PC-3 (cell line): ENCODE measurements at regions not wholly inside any gene's neighbourhood (a gene's known extent, or its start where the extent isn't known, plus 50 kb on each side); places are given as distances from the start of the nearest gene placed in this dataset.

ENCODE experiments used
- ATAC-seq: fragments of 200-7000 bp; cut with Tn5 transposase; 2 replicates; pipeline ENCODE4 v1.9.1; 2020; ENCODE audit warnings: mild to moderate bottlenecking, moderate library complexity
- BruUV-seq: library from RNA; stranded (reverse); fragments of 400-500 nt; replicated peaks from 2 replicates; lab custom pipeline; 2021; lab: Mats Ljungman, UMichigan
- CTCF ChIA-PET: fragments of 300-600 bp; sonication (Branson Sonifier 250); formaldehyde crosslinking; loops from one replicate; lab custom pipeline; 2022; ENCODE audit warnings: antibody characterized with exemption; lab: Charles Lee
- POLR2A ChIA-PET: fragments of 300-600 bp; sonication (Branson Sonifier 250); formaldehyde crosslinking; loops from one replicate; lab custom pipeline; 2022; ENCODE audit warnings: antibody characterized with exemption; ENCODE audit not compliant: unreplicated experiment; lab: Charles Lee
- DNase-seq: peaks from one replicate; pipeline ENCODE4 v3.0.0-alpha.2; 2015
- H2AFZ ChIP-seq: fragments of 300-600 bp; sonication (generic); 2 replicates; pipeline ENCODE4 v1.6.0; 2016; ENCODE audit warnings: antibody characterized with exemption, low read length
- H3F3A ChIP-seq: fragments of 300-600 bp; sonication (generic); one replicate; pipeline ENCODE4 v1.6.0; 2017; ENCODE audit warnings: antibody characterized with exemption, low read length, control low read depth, mild to moderate bottlenecking; ENCODE audit not compliant: unreplicated experiment
- H3K27ac ChIP-seq: fragments of 300-600 bp; sonication (generic); 2 replicates; pipeline ENCODE4 v1.5.1; 2016; ENCODE audit warnings: mild to moderate bottlenecking, low read length
- H3K27me3 ChIP-seq: fragments of 300-600 bp; sonication (generic); 2 replicates; pipeline ENCODE4 v1.6.1; 2016; ENCODE audit warnings: low read length, mixed read lengths
- H3K36me3 ChIP-seq: fragments of 300-600 bp; sonication (generic); 2 replicates; pipeline ENCODE4 v1.6.1; 2016; ENCODE audit warnings: low read depth, mixed run types, low read length, mixed read lengths
- H3K4me1 ChIP-seq: fragments of 300-600 bp; sonication (generic); 2 replicates; pipeline ENCODE4 v1.5.1; 2016; ENCODE audit warnings: low read length; ENCODE audit not compliant: insufficient read depth
- H3K4me2 ChIP-seq: fragments of 300-600 bp; sonication (generic); 2 replicates; pipeline ENCODE4 v1.6.0; 2016; ENCODE audit warnings: low read length
- H3K4me3 ChIP-seq: fragments of 300-600 bp; sonication (generic); 2 replicates; pipeline ENCODE4 v1.5.1; 2016; ENCODE audit warnings: mild to moderate bottlenecking, low read length, mixed read lengths
- H3K79me2 ChIP-seq: fragments of 300-600 bp; sonication (generic); 2 replicates; pipeline ENCODE4 v1.6.1; 2017; ENCODE audit warnings: low read length, mixed read lengths
- H3K9ac ChIP-seq: fragments of 300-600 bp; sonication (generic); 2 replicates; pipeline ENCODE4 v1.6.0; 2016; ENCODE audit warnings: mild to moderate bottlenecking, low read length
- H3K9me2 ChIP-seq: fragments of 300-600 bp; sonication (generic); replicated peaks from 2 replicates; pipeline ENCODE4 v1.6.1; 2016; ENCODE audit warnings: mixed run types, low read length, mixed read lengths
- H3K9me3 ChIP-seq: fragments of 300-600 bp; sonication (generic); 2 replicates; pipeline ENCODE4 v1.6.1; 2016; ENCODE audit warnings: low read length, mixed read lengths
- H4K20me1 ChIP-seq: fragments of 300-600 bp; sonication (generic); 2 replicates; pipeline ENCODE4 v1.6.1; 2016; ENCODE audit warnings: low read length, mixed read lengths
- EZH2 ChIP-seq: fragments of 300-600 bp; sonication (generic); IDR thresholded peaks from one replicate; pipeline ENCODE4 v1.6.1; 2017; ENCODE audit warnings: antibody characterized with exemption, mild to moderate bottlenecking, low read length; ENCODE audit not compliant: unreplicated experiment
- EZH2phosphoT487 ChIP-seq: fragments of 300-600 bp; sonication (generic); IDR thresholded peaks from 2 replicates; pipeline ENCODE4 v1.6.1; 2018; ENCODE audit warnings: mild to moderate bottlenecking, antibody characterized with exemption, low read length, borderline replicate concordance
- intact Hi-C: fragments of 100-400 bp; cut with micrococcal nuclease; formaldehyde crosslinking; loops from 2 replicates; pipeline ENCODE4 v1.9.0; 2023
- TF ChIP-seq, protein P1 (sequence below): fragments of 300-600 bp; sonication (generic); conservative IDR thresholded peaks from 2 replicates; pipeline ENCODE4 v1.5.1; 2017; ENCODE audit warnings: antibody characterized with exemption, low read depth, mild to moderate bottlenecking, low read length

DNA sequence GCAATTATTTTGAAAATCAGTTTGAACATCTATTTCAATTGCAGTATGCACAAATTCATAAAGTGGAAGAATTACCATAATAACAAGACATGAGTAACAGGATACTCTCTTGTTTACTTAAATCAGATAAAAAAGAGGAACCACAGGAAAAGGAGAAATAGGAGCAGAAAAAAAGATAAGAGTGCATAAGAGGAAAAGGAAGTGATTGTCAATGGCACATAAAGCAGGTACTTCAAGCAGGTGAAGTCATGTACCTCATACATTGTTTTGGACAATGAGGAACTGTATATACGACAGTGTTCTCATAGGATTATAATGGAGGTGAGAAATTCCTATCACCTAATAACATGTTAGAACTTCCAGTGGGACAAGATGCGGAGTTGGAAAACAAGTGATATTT, 334.5 kb upstream of the PCDH7 start:
- H2AFZ ChIP-seq, result no peak overlapping the region
- H3K27ac ChIP-seq, result no peak overlapping the region
- no peak overlapping the region for H3K4me2 ChIP-seq
- POLR2A ChIA-PET, result no interaction called here
- no peaks in the 10 kb centered on the region for H3K36me3 ChIP-seq
- H3K27me3 ChIP-seq, result no peaks in the 10 kb centered on the region
- no peaks in the 10 kb centered on the region for H4K20me1 ChIP-seq
- intact Hi-C loops, result no loop called here
- no TSS peak for BruUV-seq
- no peaks in the 10 kb centered on the region for H3K9me3 ChIP-seq
- H3K79me2 ChIP-seq, result no peaks in the 10 kb centered on the region
- no peaks in the 10 kb centered on the region for H3K9me2 ChIP-seq
- peaks cover 16% of the 10 kb centered on the region for H3K4me1 ChIP-seq
- CTCF ChIA-PET, result no interaction called here
- TF ChIP-seq EZH2phosphoT487 (no peak), EZH2 (no peak)
- TF ChIP-seq, protein P1, sequence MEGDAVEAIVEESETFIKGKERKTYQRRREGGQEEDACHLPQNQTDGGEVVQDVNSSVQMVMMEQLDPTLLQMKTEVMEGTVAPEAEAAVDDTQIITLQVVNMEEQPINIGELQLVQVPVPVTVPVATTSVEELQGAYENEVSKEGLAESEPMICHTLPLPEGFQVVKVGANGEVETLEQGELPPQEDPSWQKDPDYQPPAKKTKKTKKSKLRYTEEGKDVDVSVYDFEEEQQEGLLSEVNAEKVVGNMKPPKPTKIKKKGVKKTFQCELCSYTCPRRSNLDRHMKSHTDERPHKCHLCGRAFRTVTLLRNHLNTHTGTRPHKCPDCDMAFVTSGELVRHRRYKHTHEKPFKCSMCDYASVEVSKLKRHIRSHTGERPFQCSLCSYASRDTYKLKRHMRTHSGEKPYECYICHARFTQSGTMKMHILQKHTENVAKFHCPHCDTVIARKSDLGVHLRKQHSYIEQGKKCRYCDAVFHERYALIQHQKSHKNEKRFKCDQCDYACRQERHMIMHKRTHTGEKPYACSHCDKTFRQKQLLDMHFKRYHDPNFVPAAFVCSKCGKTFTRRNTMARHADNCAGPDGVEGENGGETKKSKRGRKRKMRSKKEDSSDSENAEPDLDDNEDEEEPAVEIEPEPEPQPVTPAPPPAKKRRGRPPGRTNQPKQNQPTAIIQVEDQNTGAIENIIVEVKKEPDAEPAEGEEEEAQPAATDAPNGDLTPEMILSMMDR, result no peak
- ATAC-seq (peak; percentile 69), DNase-seq (peak; percentile 38)
- no peak overlapping the region for H3K4me3 ChIP-seq
- no peaks in the 10 kb centered on the region for H3F3A ChIP-seq
- H3K9ac ChIP-seq, result no peak overlapping the region

DNA sequence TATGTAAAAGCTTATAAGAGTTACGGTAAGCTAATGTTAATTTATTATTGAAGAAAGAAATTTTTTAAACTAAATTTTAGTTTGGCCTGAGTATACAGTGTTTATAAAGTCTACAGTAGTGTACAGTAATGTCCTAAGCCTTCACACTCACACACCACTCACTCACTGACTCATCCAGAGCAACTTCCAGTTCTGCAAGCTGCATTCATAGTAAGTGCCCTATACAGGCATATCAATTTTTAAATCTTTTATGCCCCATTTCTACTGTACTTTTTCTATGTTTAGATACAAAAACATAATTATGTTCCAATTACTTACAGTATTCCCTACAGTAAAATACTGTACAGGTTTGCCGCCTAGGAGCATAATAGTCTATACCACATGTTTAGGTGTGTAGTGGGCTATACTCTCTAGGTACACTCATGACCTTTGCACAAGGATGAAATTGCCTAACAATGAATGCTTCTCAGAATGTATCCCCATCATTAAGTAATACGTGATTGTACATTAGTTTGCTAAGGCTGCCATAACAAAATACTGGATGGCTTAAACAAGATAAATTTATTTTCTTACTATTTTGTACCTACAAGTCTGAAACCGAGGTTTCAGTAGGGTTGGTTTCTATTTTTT, 333.8 kb upstream of the PCDH7 start:
- peak; percentile 76 for DNase-seq
- BruUV-seq, result no TSS peak
- peak; percentile 98 for ATAC-seq
- no peaks in the 10 kb centered on the region for H3K9me2 ChIP-seq
- H4K20me1 ChIP-seq, result no peaks in the 10 kb centered on the region
- H3K27me3 ChIP-seq, result no peaks in the 10 kb centered on the region
- H3F3A ChIP-seq, result no peaks in the 10 kb centered on the region
- H3K79me2 ChIP-seq, result no peaks in the 10 kb centered on the region
- no peak overlapping the region for H3K9ac ChIP-seq
- H2AFZ ChIP-seq, result no peak overlapping the region
- H3K4me1 ChIP-seq, result peaks cover 16% of the 10 kb centered on the region
- ChIA-PET POLR2A (no interaction called here), CTCF (no interaction called here)
- no peak for TF ChIP-seq EZH2phosphoT487
- intact Hi-C loops, result no loop called here
- H3K36me3 ChIP-seq, result no peaks in the 10 kb centered on the region
- H3K4me2 ChIP-seq, result peak overlapping the region; percentile 43
- H3K4me3 ChIP-seq, result no peak overlapping the region
- peak overlapping the region; percentile 6; the same call in 1 of the 2 replicates for H3K27ac ChIP-seq
- H3K9me3 ChIP-seq, result no peaks in the 10 kb centered on the region

DNA sequence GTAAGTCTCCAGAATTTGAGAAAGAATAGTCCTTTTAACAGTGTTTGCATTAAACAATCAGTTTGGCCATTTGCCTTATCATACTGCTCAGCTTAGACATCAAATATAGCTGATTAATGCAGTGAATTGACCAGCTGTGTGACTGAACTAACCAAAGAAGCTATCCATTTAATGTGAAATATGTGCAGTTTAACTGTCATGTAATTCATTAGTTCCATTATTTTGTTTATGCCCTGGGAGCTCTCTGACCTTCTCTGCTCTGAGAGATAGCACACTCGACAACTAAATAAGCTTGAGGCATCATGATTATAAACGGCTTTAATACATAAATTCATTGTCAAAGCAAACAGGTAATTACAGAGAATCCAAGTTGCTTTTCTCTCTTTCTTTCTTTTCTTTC, 324.3 kb upstream of the PCDH7 start:
- H3K27me3 ChIP-seq, result no peaks in the 10 kb centered on the region
- H3K4me3 ChIP-seq, result no peak overlapping the region
- no peaks in the 10 kb centered on the region for H3K9me2 ChIP-seq
- H3K36me3 ChIP-seq, result no peaks in the 10 kb centered on the region
- no peak overlapping the region for H2AFZ ChIP-seq
- H3F3A ChIP-seq, result no peaks in the 10 kb centered on the region
- peaks cover 11% of the 10 kb centered on the region; the same call in 1 of the 2 replicates for H3K4me1 ChIP-seq
- intact Hi-C loops, result no loop called here
- no peaks in the 10 kb centered on the region for H4K20me1 ChIP-seq
- ChIA-PET CTCF (no interaction called here), POLR2A (no interaction called here)
- H3K9me3 ChIP-seq, result no peaks in the 10 kb centered on the region
- ATAC-seq (no peak), DNase-seq (no peak)
- no TSS peak for BruUV-seq
- no peak overlapping the region for H3K4me2 ChIP-seq
- TF ChIP-seq, protein P1, result no peak
- TF ChIP-seq EZH2phosphoT487 (no peak), EZH2 (no peak)
- no peak overlapping the region for H3K9ac ChIP-seq
- no peak overlapping the region for H3K27ac ChIP-seq
- H3K79me2 ChIP-seq, result no peaks in the 10 kb centered on the region
